Neuronal stem cell (in vitro differentiated cells): ENCODE measurements at regions not wholly inside any gene's neighbourhood (a gene's known extent, or its start where the extent isn't known, plus 50 kb on each side); places are given as distances from the start of the nearest gene placed in this dataset.
"Not testable (repeated sequence)": the region's sequence is repeated elsewhere in the genome, so short reads cannot be mapped to it uniquely, and the experiment has no call there.

Experiments
- DNase-seq: peaks from one replicate; pipeline ENCODE4 v3.0.0-alpha.2; 2013; ENCODE audit warnings: low spot score
- H2AFZ ChIP-seq: one replicate; pipeline ENCODE4 v1.6.1; 2013; ENCODE audit warnings: mild to moderate bottlenecking, low read length, inconsistent platforms
- H2AK5ac ChIP-seq: 2 replicates; pipeline ENCODE4 v1.6.1; 2013; ENCODE audit warnings: low read depth, mild to moderate bottlenecking, inconsistent platforms, low read length, moderate library complexity, mixed read lengths
- H2BK120ac ChIP-seq: 2 replicates; pipeline ENCODE4 v1.6.1; 2013; ENCODE audit warnings: low read depth, mild to moderate bottlenecking, inconsistent platforms, low read length, moderate library complexity, mixed read lengths
- H2BK12ac ChIP-seq: one replicate; pipeline ENCODE4 v1.6.1; 2013; ENCODE audit warnings: low read length, inconsistent platforms
- H2BK15ac ChIP-seq: 2 replicates; pipeline ENCODE4 v1.6.1; 2013; ENCODE audit warnings: mild to moderate bottlenecking, low read length, inconsistent platforms, mixed read lengths
- H2BK5ac ChIP-seq: one replicate; pipeline ENCODE4 v1.6.1; 2013; ENCODE audit warnings: inconsistent platforms, mild to moderate bottlenecking, low read length, moderate library complexity
- H3K14ac ChIP-seq: one replicate; pipeline ENCODE4 v1.6.1; 2013; ENCODE audit warnings: low read length, inconsistent platforms
- H3K18ac ChIP-seq: 2 replicates; pipeline ENCODE4 v1.6.1; 2013; ENCODE audit warnings: low read length, inconsistent platforms
- H3K23ac ChIP-seq: 2 replicates; pipeline ENCODE4 v1.6.1; 2013; ENCODE audit warnings: low read depth, mild to moderate bottlenecking, mixed read lengths, low read length, inconsistent platforms; ENCODE audit not compliant: poor library complexity
- H3K27ac ChIP-seq: replicated peaks from 3 replicates; pipeline ENCODE4 v1.5.1; 2013; ENCODE audit warnings: low read length, inconsistent platforms
- H3K27me3 ChIP-seq, 3 experiments: 2 replicates each; pipeline ENCODE4 v1.6.1; 2013; ENCODE audit warnings: low read length in 3 of 3, mild to moderate bottlenecking in 2 of 3, inconsistent platforms in 1 of 3, low read depth in 1 of 3, mixed read lengths in 1 of 3, moderate library complexity in 1 of 3; ENCODE audit not compliant: control insufficient read depth in 3 of 3, insufficient read depth in 3 of 3
- H3K36me3 ChIP-seq, 2 donors: replicated peaks in 1 of 2; 2 replicates each; pipeline ENCODE4 v1.6.1; 2013; ENCODE audit warnings: low read length in 2 of 2; ENCODE audit not compliant: control insufficient read depth in 2 of 2, insufficient read depth in 2 of 2
- H3K4ac ChIP-seq: 2 replicates; pipeline ENCODE4 v1.6.1; 2013; ENCODE audit warnings: inconsistent platforms, mild to moderate bottlenecking, low read length, moderate library complexity
- H3K4me1 ChIP-seq, 2 donors: 1 replicate in 1 of 2; 2 replicates in 1 of 2; pipeline ENCODE4 v1.6.1; 2013; ENCODE audit warnings: low read length in 2 of 2, low read depth in 1 of 2; ENCODE audit not compliant: control insufficient read depth in 2 of 2, insufficient read depth in 1 of 2
- H3K4me2 ChIP-seq: one replicate; pipeline ENCODE4 v1.6.1; 2013; ENCODE audit warnings: mild to moderate bottlenecking, low read length, inconsistent platforms; ENCODE audit not compliant: insufficient read depth, poor library complexity, severe bottlenecking
- H3K4me3 ChIP-seq, 2 donors: 2 replicates each; pipeline ENCODE4 v1.5.1; 2013; ENCODE audit warnings: low read length in 2 of 2, mild to moderate bottlenecking in 2 of 2, inconsistent platforms in 1 of 2, moderate library complexity in 1 of 2
- H3K79me1 ChIP-seq: one replicate; pipeline ENCODE4 v1.6.1; 2013; ENCODE audit warnings: low read depth, mild to moderate bottlenecking, inconsistent platforms, low read length, moderate library complexity
- H3K9ac ChIP-seq: one replicate; pipeline ENCODE4 v1.6.1; 2013; ENCODE audit warnings: mild to moderate bottlenecking, low read depth, low read length, inconsistent platforms; ENCODE audit not compliant: poor library complexity
- H3K9me3 ChIP-seq, 2 donors: replicated peaks in 1 of 2; 2 replicates each; pipeline versions ENCODE3 to v1.6.1; 2013; ENCODE audit warnings: low read length in 2 of 2, mild to moderate bottlenecking in 2 of 2, inconsistent platforms in 1 of 2, low read depth in 1 of 2, mixed read lengths in 1 of 2, moderate library complexity in 1 of 2; ENCODE audit not compliant: control insufficient read depth in 2 of 2, insufficient read depth in 1 of 2
- H4K8ac ChIP-seq: one replicate; pipeline ENCODE4 v1.6.1; 2013; ENCODE audit warnings: low read depth, mild to moderate bottlenecking, inconsistent platforms, low read length, moderate library complexity
- H4K91ac ChIP-seq: one replicate; pipeline ENCODE4 v1.6.1; 2013; ENCODE audit warnings: low read length, low read depth, mild to moderate bottlenecking, inconsistent platforms; ENCODE audit not compliant: poor library complexity
- WGBS, 2 donors: extraction: QIAGEN DNeasy Blood & Tissue Kit; methylation state at CpG; one replicate each; pipeline ENCODE4 v1.1.7; 2013; ENCODE audit warnings: missing lambda C conversion rate in 2 of 2, mixed read lengths in 1 of 2; ENCODE audit not compliant: insufficient read length in 2 of 2, insufficient replicate concordance in 1 of 2; ENCODE audit errors: extremely low coverage in 2 of 2; 5-methylcytosine and 5-hydroxymethylcytosine counted together

- DNase-seq, result no peak
- Histone ChIP-seq H3K18ac (no peak overlapping the region), H2BK12ac (no peak overlapping the region), H3K4me3 (no peak overlapping the region), H2AFZ (no peak overlapping the region), H3K27ac (no peak overlapping the region), H4K91ac (no peak overlapping the region), H3K9me3 (peaks cover 0 to 3% of the 10 kb centered on the region in 2 donors), H3K4me2 (no peak overlapping the region), H3K79me1 (no peaks in the 10 kb centered on the region), H2AK5ac (no peak overlapping the region), H3K4ac (no peak overlapping the region), H3K9ac (no peak overlapping the region), H3K36me3 (no peaks in the 10 kb centered on the region), H3K27me3 (no peaks in the 10 kb centered on the region), H2BK5ac (no peak overlapping the region), H2BK15ac (no peak overlapping the region), H3K4me1 (no peaks in the 10 kb centered on the region), H2BK120ac (no peak overlapping the region), H3K14ac (no peak overlapping the region), H4K8ac (no peak overlapping the region), H3K23ac (no peak overlapping the region)
- no CpG with 5 or more reads among the region's 2 CpGs for WGBS, 2 donors
These were observed 415.1 kb upstream of the MAP2 start for GRCh38 chr2:209008636-209009287.

GRCh38 chr2:209018633-209019032 lies 405.2 kb upstream of the MAP2 start:
- not testable (repeated sequence) for H3K14ac ChIP-seq, H4K8ac ChIP-seq, H3K9me3 ChIP-seq, H4K91ac ChIP-seq, H2BK15ac ChIP-seq, DNase-seq, H3K4me1 ChIP-seq, H3K27me3 ChIP-seq, H3K4me2 ChIP-seq, H2BK12ac ChIP-seq, H2BK120ac ChIP-seq, H3K18ac ChIP-seq, H3K79me1 ChIP-seq, H3K23ac ChIP-seq, H3K27ac ChIP-seq, H3K4me3 ChIP-seq, H2AFZ ChIP-seq, H2BK5ac ChIP-seq, H3K4ac ChIP-seq, H3K36me3 ChIP-seq, H2AK5ac ChIP-seq, H3K9ac ChIP-seq
- WGBS, 2 donors, result no CpG with 5 or more reads among the region's 6 CpGs

- Histone ChIP-seq H4K91ac (no peak overlapping the region), H3K4me2 (no peak overlapping the region), H3K27ac (no peak overlapping the region), H2BK15ac (no peak overlapping the region), H3K9me3 (no peaks in the 10 kb centered on the region), H3K4me3 (no peak overlapping the region), H3K14ac (no peak overlapping the region), H3K4ac (no peak overlapping the region), H4K8ac (no peak overlapping the region), H3K9ac (no peak overlapping the region), H2BK12ac (no peak overlapping the region), H3K18ac (no peak overlapping the region), H2AK5ac (no peak overlapping the region), H2AFZ (no peak overlapping the region), H3K4me1 (no peaks in the 10 kb centered on the region), H3K23ac (no peak overlapping the region), H3K27me3 (no peaks in the 10 kb centered on the region), H3K79me1 (no peaks in the 10 kb centered on the region), H2BK120ac (no peak overlapping the region), H2BK5ac (no peak overlapping the region), H3K36me3 (no peaks in the 10 kb centered on the region)
- DNase-seq, result no peak
- WGBS, 2 donors, result no CpG with 5 or more reads among the region's 1 CpG
These were observed 394.6 kb upstream of the MAP2 start for GRCh38 chr2:209029249-209029648.

GRCh38 chr2:209044307-209044706 lies 379.5 kb upstream of the MAP2 start:
- no CpG with 5 or more reads among the region's 2 CpGs for WGBS, 2 donors
- H3K36me3 ChIP-seq, result no peaks in the 10 kb centered on the region

More at GRCh38 chr2:209044307-209044706, 379.5 kb upstream of the MAP2 start:
- H4K8ac ChIP-seq, result no peak overlapping the region
- H3K4me2 ChIP-seq, result no peak overlapping the region
- H2AFZ ChIP-seq, result no peak overlapping the region
- H3K4me3 ChIP-seq, result no peak overlapping the region
- H3K18ac ChIP-seq, result no peak overlapping the region
- H3K27me3 ChIP-seq, result no peaks in the 10 kb centered on the region
- H3K23ac ChIP-seq, result no peak overlapping the region
- H3K14ac ChIP-seq, result no peak overlapping the region
- H2BK120ac ChIP-seq, result no peak overlapping the region
- no peak for DNase-seq
- no peak overlapping the region for H3K4ac ChIP-seq
- no peak overlapping the region for H3K9ac ChIP-seq
- H2BK5ac ChIP-seq, result no peak overlapping the region
- H4K91ac ChIP-seq, result no peak overlapping the region
- H3K79me1 ChIP-seq, result no peaks in the 10 kb centered on the region
- H2BK15ac ChIP-seq, result no peak overlapping the region
- H2AK5ac ChIP-seq, result no peak overlapping the region
- H2BK12ac ChIP-seq, result no peak overlapping the region
- no peaks in the 10 kb centered on the region for H3K4me1 ChIP-seq
- H3K27ac ChIP-seq, result no peak overlapping the region
- H3K9me3 ChIP-seq, result no peaks in the 10 kb centered on the region
